Suprapubic skin (tissue), 4 donors: ENCODE measurements at regions not wholly inside any gene's neighbourhood (a gene's known extent, or its start where the extent isn't known, plus 50 kb on each side); places are given as distances from the start of the nearest gene placed in this dataset.

Source experiments
- DNase-seq, 2 donors: peaks; one replicate each; pipeline ENCODE4 v3.0.0-alpha.2; 2019; ENCODE audit warnings: low spot score in 2 of 2
- H3K27ac ChIP-seq: fragments of 200-600 bp; sonication (generic); one replicate; pipeline ENCODE4 v1.5.1; 2019
- H3K27me3 ChIP-seq: fragments of 200-600 bp; sonication (generic); one replicate; pipeline ENCODE4 v1.5.1; 2019
- H3K36me3 ChIP-seq: fragments of 200-600 bp; sonication (generic); one replicate; pipeline ENCODE4 v1.5.1; 2019
- H3K4me1 ChIP-seq: fragments of 200-600 bp; sonication (generic); one replicate; pipeline ENCODE4 v1.5.1; 2019
- H3K4me3 ChIP-seq: fragments of 200-600 bp; sonication (generic); one replicate; pipeline ENCODE4 v1.5.1; 2019; ENCODE audit warnings: mild to moderate bottlenecking
- H3K9me3 ChIP-seq: fragments of 200-600 bp; sonication (generic); one replicate; pipeline ENCODE4 v1.5.1; 2019
- EP300 ChIP-seq: sonication (generic); formaldehyde crosslinking; IDR thresholded peaks from one replicate; pipeline ENCODE4 v1.6.1; 2017; ENCODE audit warnings: antibody characterized with exemption
- POLR2A ChIP-seq, 2 donors: fragments of 450-650 bp; IDR thresholded peaks; one replicate each; pipeline ENCODE4 v1.6.1; 2017; ENCODE audit warnings: antibody characterized with exemption in 2 of 2, mild to moderate bottlenecking in 2 of 2, moderate library complexity in 2 of 2
- POLR2AphosphoS5 ChIP-seq, 3 donors: sonication (generic); formaldehyde crosslinking; IDR thresholded peaks; one replicate each; pipeline ENCODE4 v1.6.1; 2017; ENCODE audit warnings: antibody characterized with exemption in 3 of 3
- WGBS: methylation state at CpG from one replicate; pipeline ENCODE4 v1.1.5; 2018; 5-methylcytosine and 5-hydroxymethylcytosine counted together
- TF ChIP-seq, protein P1 (sequence below), 2 donors: fragments of 200-600 bp in 1 of 2; fragments of 450-650 bp in 1 of 2; sonication (generic) in 1 of 2; IDR thresholded peaks; one replicate each; pipeline ENCODE4 v1.5.1; 2016 to 2019; ENCODE audit warnings: antibody characterized with exemption in 2 of 2, mild to moderate bottlenecking in 1 of 2, moderate library complexity in 1 of 2

DNA sequence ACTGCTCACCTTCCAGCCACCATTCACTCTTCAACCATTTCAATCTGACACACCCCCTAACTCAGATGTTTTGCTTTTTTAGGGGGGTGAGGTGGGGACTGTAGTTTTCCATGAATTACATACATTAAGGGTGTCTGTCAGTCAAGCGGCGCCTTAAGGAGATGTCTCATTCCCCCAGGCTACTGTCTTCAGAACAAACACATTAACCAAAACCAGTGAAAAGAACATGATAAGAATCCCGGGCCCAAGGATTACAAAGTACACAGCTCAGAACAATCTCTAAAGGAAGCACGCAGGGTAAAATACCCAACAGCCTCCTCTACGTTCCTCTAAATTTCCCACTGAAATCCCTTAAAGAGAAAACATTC lies 62.5 kb upstream of the IRF2 start:
- TF ChIP-seq POLR2AphosphoS5 (IDR thresholded peaks at IDR 0.05) (no peak), POLR2A (IDR thresholded peaks at IDR 0.05) (no peak), EP300 (no peak)
- TF ChIP-seq, protein P1, sequence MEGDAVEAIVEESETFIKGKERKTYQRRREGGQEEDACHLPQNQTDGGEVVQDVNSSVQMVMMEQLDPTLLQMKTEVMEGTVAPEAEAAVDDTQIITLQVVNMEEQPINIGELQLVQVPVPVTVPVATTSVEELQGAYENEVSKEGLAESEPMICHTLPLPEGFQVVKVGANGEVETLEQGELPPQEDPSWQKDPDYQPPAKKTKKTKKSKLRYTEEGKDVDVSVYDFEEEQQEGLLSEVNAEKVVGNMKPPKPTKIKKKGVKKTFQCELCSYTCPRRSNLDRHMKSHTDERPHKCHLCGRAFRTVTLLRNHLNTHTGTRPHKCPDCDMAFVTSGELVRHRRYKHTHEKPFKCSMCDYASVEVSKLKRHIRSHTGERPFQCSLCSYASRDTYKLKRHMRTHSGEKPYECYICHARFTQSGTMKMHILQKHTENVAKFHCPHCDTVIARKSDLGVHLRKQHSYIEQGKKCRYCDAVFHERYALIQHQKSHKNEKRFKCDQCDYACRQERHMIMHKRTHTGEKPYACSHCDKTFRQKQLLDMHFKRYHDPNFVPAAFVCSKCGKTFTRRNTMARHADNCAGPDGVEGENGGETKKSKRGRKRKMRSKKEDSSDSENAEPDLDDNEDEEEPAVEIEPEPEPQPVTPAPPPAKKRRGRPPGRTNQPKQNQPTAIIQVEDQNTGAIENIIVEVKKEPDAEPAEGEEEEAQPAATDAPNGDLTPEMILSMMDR (IDR thresholded peaks at IDR 0.05), result no peak
- Histone ChIP-seq H3K4me1 (peaks cover 34% of the 10 kb centered on the region), H3K9me3 (no peaks in the 10 kb centered on the region), H3K36me3 (no peaks in the 10 kb centered on the region), H3K27ac (peak overlapping the region; percentile 97), H3K27me3 (no peaks in the 10 kb centered on the region), H3K4me3 (peak overlapping the region; percentile 65)
- no peak for DNase-seq
- WGBS, result 5% methylated on average over 5 of the region's 5 CpGs

DNA sequence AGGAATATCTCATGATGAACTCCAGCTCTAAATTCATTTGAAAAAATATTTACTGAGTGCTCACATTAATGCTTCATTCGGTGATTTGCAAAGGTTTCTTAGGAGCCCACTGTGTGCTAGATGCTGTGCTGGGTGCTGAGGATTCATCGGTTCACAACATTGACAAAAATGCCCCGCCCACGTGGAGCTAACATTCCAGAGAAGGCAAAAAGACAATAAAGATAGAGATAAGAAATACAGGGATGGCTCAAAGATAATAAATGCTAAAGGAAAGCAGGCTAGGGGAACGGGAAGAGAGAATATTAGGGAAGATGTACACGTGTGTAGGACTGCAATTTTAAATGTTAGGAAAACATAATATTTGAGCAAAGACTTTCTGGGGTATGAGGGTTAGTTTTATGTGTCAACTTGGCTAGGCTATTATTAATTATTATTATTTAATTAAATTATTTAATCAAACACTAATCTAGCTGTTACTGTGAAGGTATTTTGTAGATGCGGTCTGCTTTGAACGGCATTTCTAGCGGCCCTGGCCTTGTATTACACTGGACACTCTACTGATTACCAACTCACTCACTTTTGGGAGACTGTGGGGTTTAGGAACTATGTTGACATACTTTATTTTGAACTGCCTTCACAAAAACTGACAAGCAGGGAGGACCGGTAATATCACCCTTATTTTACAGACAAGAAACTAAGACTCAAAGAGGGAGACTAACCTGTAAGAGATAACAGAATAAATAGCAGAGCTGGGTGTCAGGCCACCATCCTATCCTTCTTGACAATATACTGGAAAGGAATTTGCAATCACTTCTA lies 61.9 kb upstream of the IRF2 start:
- H3K36me3 ChIP-seq, result no peaks in the 10 kb centered on the region
- peak overlapping the region; percentile 65 for H3K4me3 ChIP-seq
- H3K27me3 ChIP-seq, result no peaks in the 10 kb centered on the region
- peak overlapping the region; percentile 97 for H3K27ac ChIP-seq
- 55% methylated on average over 10 of the region's 10 CpGs for WGBS
- TF ChIP-seq, protein P1 (IDR thresholded peaks at IDR 0.05), result no peak
- no peak for TF ChIP-seq POLR2A (IDR thresholded peaks at IDR 0.05)
- no peak for TF ChIP-seq POLR2AphosphoS5 (IDR thresholded peaks at IDR 0.05)
- no peak for TF ChIP-seq EP300
- DNase-seq, result no peak
- H3K4me1 ChIP-seq, result peaks cover 34% of the 10 kb centered on the region
- no peaks in the 10 kb centered on the region for H3K9me3 ChIP-seq

DNA sequence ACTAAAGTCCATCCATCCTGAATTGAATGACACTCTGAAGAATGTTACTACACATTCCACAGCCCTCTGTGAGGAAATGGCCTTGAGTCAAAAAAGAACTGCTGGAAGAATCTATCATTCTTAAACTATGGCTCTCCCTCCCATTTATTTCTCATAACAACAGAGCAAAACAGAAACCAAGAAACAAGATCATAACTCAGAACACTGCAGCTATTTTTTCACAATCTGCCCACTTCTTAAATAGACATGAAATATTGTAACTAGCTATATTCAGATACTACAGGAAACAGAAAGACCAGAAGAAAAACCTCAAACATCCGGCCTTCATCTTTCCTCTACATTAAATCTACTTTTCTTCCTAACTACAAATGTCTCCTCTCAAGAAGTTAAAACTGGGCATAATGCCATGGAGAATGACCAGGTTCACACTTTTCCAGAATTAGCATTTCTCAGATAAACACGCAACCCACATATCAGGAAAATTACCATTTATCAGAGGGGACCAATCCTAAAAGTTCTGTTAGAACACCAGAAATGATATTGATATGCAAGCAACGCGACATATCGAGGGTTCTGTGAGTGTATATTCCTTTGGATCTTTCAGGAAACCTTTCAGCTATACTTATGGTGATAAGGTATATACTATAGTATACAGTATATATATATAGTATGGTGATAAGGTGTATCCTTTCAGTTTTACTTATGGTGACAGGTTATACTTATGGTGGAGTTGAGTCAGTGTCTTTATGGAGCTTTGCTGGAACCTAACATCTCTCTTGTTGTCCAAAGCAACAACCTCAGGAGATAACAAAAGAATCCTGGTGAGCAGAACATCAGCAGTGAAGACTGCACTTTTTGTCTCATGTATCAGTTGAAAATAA lies 60.4 kb upstream of the IRF2 start:
- TF ChIP-seq, protein P1 (IDR thresholded peaks at IDR 0.05), result no peak
- TF ChIP-seq EP300 (no peak), POLR2A (IDR thresholded peaks at IDR 0.05) (no peak), POLR2AphosphoS5 (IDR thresholded peaks at IDR 0.05) (no peak)
- Histone ChIP-seq H3K27ac (peak overlapping the region; percentile 56), H3K4me1 (peaks cover 41% of the 10 kb centered on the region), H3K36me3 (no peaks in the 10 kb centered on the region), H3K4me3 (no peak overlapping the region), H3K9me3 (no peaks in the 10 kb centered on the region), H3K27me3 (no peaks in the 10 kb centered on the region)
- WGBS, result 71% methylated on average over 5 of the region's 5 CpGs
- no peak for DNase-seq

DNA sequence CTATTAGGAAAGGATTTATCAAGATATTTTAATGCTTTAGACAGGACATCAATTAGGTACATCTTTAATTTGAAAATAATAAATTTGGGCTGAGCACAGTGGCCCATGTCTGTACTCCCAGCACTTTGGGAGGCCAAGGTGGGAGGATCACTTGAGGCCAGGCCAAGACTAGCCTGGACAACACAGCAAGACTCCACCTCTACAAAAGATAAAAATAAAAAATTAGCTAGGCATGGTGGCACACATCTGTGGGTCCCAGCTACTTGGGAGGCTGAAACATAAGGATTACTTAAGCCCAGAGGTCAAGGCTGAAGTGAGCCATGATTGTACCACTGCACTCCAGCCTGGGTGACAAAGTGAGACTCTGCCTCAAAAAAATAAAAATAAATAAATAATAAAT lies 59.6 kb upstream of the IRF2 start:
- Histone ChIP-seq H3K4me1 (peaks cover 41% of the 10 kb centered on the region), H3K27ac (peak overlapping the region; percentile 56), H3K36me3 (no peaks in the 10 kb centered on the region), H3K9me3 (no peaks in the 10 kb centered on the region), H3K27me3 (no peaks in the 10 kb centered on the region), H3K4me3 (no peak overlapping the region)
- DNase-seq, result no peak
- TF ChIP-seq EP300, result no peak
- no peak for TF ChIP-seq POLR2A (IDR thresholded peaks at IDR 0.05)
- TF ChIP-seq POLR2AphosphoS5 (IDR thresholded peaks at IDR 0.05), result no peak
- TF ChIP-seq, protein P1 (IDR thresholded peaks at IDR 0.05), result no peak

DNA sequence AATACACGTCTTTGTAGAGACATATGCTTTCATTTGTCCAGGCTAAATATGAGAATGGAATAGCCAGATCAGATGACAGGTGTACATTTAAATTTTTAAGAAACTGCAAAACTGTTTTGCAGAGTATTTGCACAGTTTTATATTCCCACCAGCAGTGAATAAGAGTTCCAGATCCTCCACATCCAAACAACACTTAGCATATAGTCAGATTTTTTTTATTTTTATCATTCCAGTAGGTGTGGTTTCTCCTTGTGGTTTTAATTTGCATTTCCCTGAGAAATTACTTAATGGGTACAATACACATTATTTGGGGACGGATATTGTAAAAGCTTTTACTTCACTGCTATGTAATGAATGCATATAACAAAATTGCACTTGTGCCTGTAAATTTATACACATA lies 56.7 kb upstream of the IRF2 start:
- no peaks in the 10 kb centered on the region for H3K9me3 ChIP-seq
- no peak overlapping the region for H3K27ac ChIP-seq
- TF ChIP-seq EP300 (no peak), POLR2AphosphoS5 (IDR thresholded peaks at IDR 0.05) (no peak), POLR2A (IDR thresholded peaks at IDR 0.05) (no peak)
- TF ChIP-seq, protein P1 (IDR thresholded peaks at IDR 0.05), result no peak
- no peak for DNase-seq
- WGBS, result 61% methylated on average over 2 of the region's 2 CpGs
- no peak overlapping the region for H3K4me3 ChIP-seq
- no peaks in the 10 kb centered on the region for H3K27me3 ChIP-seq
- H3K4me1 ChIP-seq, result peaks cover 30% of the 10 kb centered on the region
- no peaks in the 10 kb centered on the region for H3K36me3 ChIP-seq
